ENCODE measurements at regions not wholly inside any gene's neighbourhood (a gene's known extent, or its start where the extent isn't known, plus 50 kb on each side); places are given as distances from the start of the nearest gene placed in this dataset.

GRCh38 chr6:25227854-25228253 lies 51.3 kb upstream of the CARMIL1 start:
- TF ChIP-seq CTCF (conservative IDR thresholded peaks at IDR 0.05; ENCODE audit: low read depth, low read length) = no peak
- no peak for TF ChIP-seq RAD21 (IDR thresholded peaks at IDR 0.05; ENCODE audit: low read length)
- TF ChIP-seq RFX5 (IDR thresholded peaks at IDR 0.05; ENCODE audit: low read depth, low read length) = no peak
- TF ChIP-seq SMC3 (IDR thresholded peaks at IDR 0.05; ENCODE audit: low read depth, low read length) = no peak
- TF ChIP-seq POLR2A (IDR thresholded peaks at IDR 0.05; ENCODE audit: low read depth, low read length) = no peak
- TF ChIP-seq USF2 (IDR thresholded peaks at IDR 0.05; ENCODE audit: low read depth, low read length) = no peak
- TF ChIP-seq RCOR1 (IDR thresholded peaks at IDR 0.05; ENCODE audit: insufficient replicate concordance, low read length) = no peak
- peak; percentile 63 for TF ChIP-seq CEBPB (IDR thresholded peaks at IDR 0.05; ENCODE audit: low read depth, low read length)

Data from IMR-90 (cell line).